ENCODE measurements at regions not wholly inside any gene's neighbourhood (a gene's known extent, or its start where the extent isn't known, plus 50 kb on each side); places are given as distances from the start of the nearest gene placed in this dataset.

GRCh38 chr6:37105148-37106050 lies 64.6 kb upstream of the PIM1 start:
- no peak for DNase-seq

- no peak for DNase-seq
Measured at GRCh38 chr6:37106051-37106363, 63.9 kb upstream of the PIM1 start.

GRCh38 chr6:37106554-37106953 lies 63.4 kb upstream of the PIM1 start:
- DNase-seq = no peak

- no peak for DNase-seq
Measured at GRCh38 chr6:37106982-37107491, 62.9 kb upstream of the PIM1 start.

- no peak for DNase-seq
Measured at GRCh38 chr6:37109714-37110499, 60.0 kb upstream of the PIM1 start.

- DNase-seq = no peak
Measured at GRCh38 chr6:37110500-37111461, 59.2 kb upstream of the PIM1 start.

GRCh38 chr6:37113976-37114375 lies 56.0 kb upstream of the PIM1 start:
- DNase-seq = no peak

GRCh38 chr6:37114612-37115011 lies 55.3 kb upstream of the PIM1 start:
- no peak for DNase-seq

- DNase-seq = no peak
Measured at GRCh38 chr6:37115236-37115895, 54.6 kb upstream of the PIM1 start.

GRCh38 chr6:37116326-37116725 lies 53.6 kb upstream of the PIM1 start:
- DNase-seq = no peak

- DNase-seq = no peak
Measured at GRCh38 chr6:37119387-37119886, 50.5 kb upstream of the PIM1 start.
